ENCODE measurements at regions not wholly inside any gene's neighbourhood (a gene's known extent, or its start where the extent isn't known, plus 50 kb on each side); places are given as distances from the start of the nearest gene placed in this dataset.

DNA sequence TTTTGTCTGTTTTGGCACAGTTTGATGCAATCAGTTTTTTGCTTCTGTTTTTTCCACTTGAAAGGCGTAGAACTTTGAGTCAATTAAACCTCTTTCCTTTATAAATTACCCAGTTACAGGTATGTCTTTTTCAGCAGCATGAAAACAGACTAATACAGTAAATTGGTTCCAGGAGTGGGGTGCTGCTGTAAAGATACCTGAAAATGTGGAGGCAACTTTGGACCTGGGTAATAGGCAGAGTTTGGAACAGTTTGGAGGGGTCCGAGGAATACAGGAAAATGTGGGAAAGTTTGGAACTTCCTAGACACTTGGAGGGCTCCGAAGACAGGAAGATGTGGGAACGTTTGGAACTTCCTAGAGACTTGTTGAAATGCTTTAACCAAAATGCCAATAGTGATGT is 2022.2 kb downstream of the MAT2B start:
- DNase-seq (no peak), ATAC-seq (no peak)
- Mint-ChIP-seq H3K4me1 (ENCODE audit: low read depth) (no peaks in the 10 kb centered on the region), H3K4me3 (no peak overlapping the region), H3K27ac (no peak overlapping the region), H3K9me3 (ENCODE audit: insufficient read depth) (peaks cover 13% of the 10 kb centered on the region), H3K27me3 (ENCODE audit: low read depth) (no peaks in the 10 kb centered on the region), H3K36me3 (ENCODE audit: low read depth) (no peaks in the 10 kb centered on the region)
- ChIA-PET POLR2A (no interaction called here), CTCF (no interaction called here)

DNA sequence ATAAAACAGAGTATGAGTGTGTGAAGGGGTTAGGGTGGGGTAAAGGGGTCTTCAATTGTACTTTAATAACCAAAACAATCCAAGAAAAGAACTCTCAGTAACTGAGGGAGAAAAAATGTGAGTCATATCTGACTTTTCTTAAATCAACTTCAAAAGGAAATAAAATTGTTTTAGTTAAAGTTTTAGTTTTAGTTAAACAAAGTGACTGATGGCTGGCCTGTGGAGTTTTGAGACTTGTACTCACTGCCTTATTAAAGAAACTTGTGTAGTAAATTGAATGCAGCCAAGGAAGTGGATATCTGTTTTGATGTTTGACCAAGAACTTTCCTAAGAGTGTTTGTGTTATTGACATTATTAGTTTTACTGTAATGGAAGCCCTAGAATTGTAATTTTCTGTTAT is 2032.6 kb downstream of the MAT2B start:
- ATAC-seq (no peak), DNase-seq (no peak)
- Mint-ChIP-seq H3K4me1 (ENCODE audit: low read depth) (no peaks in the 10 kb centered on the region), H3K27me3 (ENCODE audit: low read depth) (no peaks in the 10 kb centered on the region), H3K27ac (no peak overlapping the region), H3K36me3 (ENCODE audit: low read depth) (no peaks in the 10 kb centered on the region), H3K4me3 (no peak overlapping the region), H3K9me3 (ENCODE audit: insufficient read depth) (no peaks in the 10 kb centered on the region)
- ChIA-PET POLR2A (no interaction called here), CTCF (no interaction called here)

GRCh38 chr5:165559645-165560044 is 2054.2 kb downstream of the MAT2B start:
- DNase-seq, result no peak
- Mint-ChIP-seq H3K36me3 (ENCODE audit: low read depth) (no peaks in the 10 kb centered on the region), H3K4me1 (ENCODE audit: low read depth) (no peaks in the 10 kb centered on the region), H3K27ac (no peak overlapping the region), H3K4me3 (no peak overlapping the region), H3K27me3 (ENCODE audit: low read depth) (no peaks in the 10 kb centered on the region), H3K9me3 (ENCODE audit: insufficient read depth) (no peaks in the 10 kb centered on the region)
- no peak for ATAC-seq
- POLR2A ChIA-PET, result no interaction called here
- CTCF ChIA-PET, result no interaction called here

DNA sequence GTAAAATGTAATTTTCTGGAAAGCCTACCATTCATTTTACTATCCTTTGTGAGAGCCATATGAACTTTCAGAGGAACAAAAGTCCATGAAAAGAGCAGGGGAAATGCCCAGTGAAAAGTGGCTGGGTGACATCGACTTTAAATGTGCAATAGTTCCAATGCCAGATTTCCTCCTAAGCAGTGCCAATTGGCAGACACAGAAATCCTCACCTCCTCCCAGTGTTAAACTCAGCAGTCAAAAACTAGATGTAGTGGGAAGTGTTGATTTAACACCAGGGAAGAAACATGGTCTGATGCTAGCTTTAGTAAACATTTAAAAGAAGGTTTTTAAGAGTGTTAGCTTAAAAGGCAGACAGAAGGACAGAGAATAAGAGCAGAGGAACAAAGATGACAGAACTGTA is 2055.2 kb downstream of the MAT2B start:
- Mint-ChIP-seq H3K36me3 (ENCODE audit: low read depth) (no peaks in the 10 kb centered on the region), H3K4me1 (ENCODE audit: low read depth) (no peaks in the 10 kb centered on the region), H3K27ac (no peak overlapping the region), H3K27me3 (ENCODE audit: low read depth) (no peaks in the 10 kb centered on the region), H3K4me3 (no peak overlapping the region), H3K9me3 (ENCODE audit: insufficient read depth) (no peaks in the 10 kb centered on the region)
- ChIA-PET POLR2A (no interaction called here), CTCF (no interaction called here)
- ATAC-seq, result no peak
- DNase-seq, result no peak

DNA sequence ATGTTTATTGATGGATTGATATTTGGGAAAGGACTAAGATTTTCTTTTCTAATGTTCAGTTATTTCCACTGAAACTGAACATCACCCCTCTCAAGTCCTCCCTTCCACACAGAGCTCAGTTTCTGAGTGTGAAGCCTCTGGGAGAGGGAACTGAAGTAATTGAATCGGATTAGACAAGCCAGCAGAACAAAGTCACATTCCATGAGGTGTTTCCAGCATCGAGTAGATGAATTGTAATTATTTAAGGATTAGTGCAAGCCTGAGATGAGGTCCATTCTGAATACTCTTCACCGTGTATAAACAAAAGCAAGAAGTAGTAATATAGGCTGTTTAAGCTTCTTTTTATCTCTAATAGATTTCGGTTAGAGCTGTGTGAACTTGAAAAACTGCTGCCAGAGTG is 2060.5 kb downstream of the MAT2B start:
- Mint-ChIP-seq H3K36me3 (ENCODE audit: low read depth) (no peaks in the 10 kb centered on the region), H3K4me1 (ENCODE audit: low read depth) (no peaks in the 10 kb centered on the region), H3K4me3 (no peak overlapping the region), H3K27ac (no peak overlapping the region), H3K27me3 (ENCODE audit: low read depth) (no peaks in the 10 kb centered on the region), H3K9me3 (ENCODE audit: insufficient read depth) (no peaks in the 10 kb centered on the region)
- POLR2A ChIA-PET, result no interaction called here
- no peak for ATAC-seq
- CTCF ChIA-PET, result no interaction called here
- DNase-seq, result no peak

DNA sequence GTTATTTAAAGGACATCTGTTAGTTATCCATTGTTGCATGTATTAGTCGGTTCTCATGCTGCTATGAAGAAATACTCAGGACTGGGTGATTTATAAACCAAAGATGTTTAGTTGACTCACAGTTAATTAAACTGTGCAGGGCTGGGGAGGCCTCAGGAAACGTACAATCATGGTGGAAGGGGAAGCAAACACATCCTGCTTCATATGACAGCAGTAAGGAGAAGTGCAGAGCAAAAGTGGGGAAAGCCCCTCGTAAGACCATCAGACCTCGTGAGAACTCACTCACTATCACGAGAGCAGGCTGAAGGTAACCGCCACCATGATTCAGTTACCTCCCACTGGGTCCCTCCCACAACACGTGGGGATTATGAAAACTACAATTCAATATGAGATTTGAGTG is 2064.1 kb downstream of the MAT2B start:
- DNase-seq, result no peak
- no peaks in the 10 kb centered on the region for H3K27me3 Mint-ChIP-seq (ENCODE audit: low read depth)
- CTCF ChIA-PET, result no interaction called here
- no peaks in the 10 kb centered on the region for H3K4me1 Mint-ChIP-seq (ENCODE audit: low read depth)
- ATAC-seq, result no peak
- no peaks in the 10 kb centered on the region for H3K36me3 Mint-ChIP-seq (ENCODE audit: low read depth)
- POLR2A ChIA-PET, result no interaction called here
- H3K9me3 Mint-ChIP-seq (ENCODE audit: insufficient read depth), result peaks cover 5% of the 10 kb centered on the region
- H3K27ac Mint-ChIP-seq, result no peak overlapping the region
- no peak overlapping the region for H3K4me3 Mint-ChIP-seq

DNA sequence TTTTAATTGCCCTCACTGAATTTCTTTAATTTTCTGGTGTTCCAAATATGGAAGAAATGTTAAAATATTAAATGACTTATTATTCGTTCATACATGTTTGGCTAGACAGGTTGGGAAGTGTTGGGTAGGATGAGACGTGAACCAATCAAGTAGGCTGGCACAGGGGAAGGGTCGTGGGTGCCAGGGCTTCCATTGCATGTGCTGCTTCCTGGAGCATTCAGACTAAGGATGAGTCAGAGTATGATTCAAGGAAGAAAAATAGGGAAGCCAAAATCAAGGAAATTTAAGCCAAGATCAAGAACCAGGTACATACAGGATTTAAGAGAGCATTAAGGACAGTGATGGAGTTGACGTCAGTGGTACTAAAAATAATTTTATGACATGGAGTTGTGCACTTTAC is 2068.0 kb downstream of the MAT2B start:
- no peak for ATAC-seq
- peaks cover 9% of the 10 kb centered on the region for H3K9me3 Mint-ChIP-seq (ENCODE audit: insufficient read depth)
- no peak overlapping the region for H3K4me3 Mint-ChIP-seq
- no peaks in the 10 kb centered on the region for H3K27me3 Mint-ChIP-seq (ENCODE audit: low read depth)
- no peaks in the 10 kb centered on the region for H3K36me3 Mint-ChIP-seq (ENCODE audit: low read depth)
- CTCF ChIA-PET, result no interaction called here
- no peaks in the 10 kb centered on the region for H3K4me1 Mint-ChIP-seq (ENCODE audit: low read depth)
- POLR2A ChIA-PET, result no interaction called here
- H3K27ac Mint-ChIP-seq, result no peak overlapping the region
- DNase-seq, result no peak

GRCh38 chr5:165574100-165574499 is 2068.7 kb downstream of the MAT2B start:
- no peaks in the 10 kb centered on the region for H3K27me3 Mint-ChIP-seq (ENCODE audit: low read depth)
- no peaks in the 10 kb centered on the region for H3K36me3 Mint-ChIP-seq (ENCODE audit: low read depth)
- no peak overlapping the region for H3K27ac Mint-ChIP-seq
- POLR2A ChIA-PET, result no interaction called here
- H3K4me1 Mint-ChIP-seq (ENCODE audit: low read depth), result no peaks in the 10 kb centered on the region
- CTCF ChIA-PET, result no interaction called here
- DNase-seq (no peak), ATAC-seq (no peak)
- H3K9me3 Mint-ChIP-seq (ENCODE audit: insufficient read depth), result peaks cover 9% of the 10 kb centered on the region
- no peak overlapping the region for H3K4me3 Mint-ChIP-seq

- ATAC-seq, result no peak
- DNase-seq, result no peak
- Mint-ChIP-seq H3K36me3 (ENCODE audit: low read depth) (no peaks in the 10 kb centered on the region), H3K27me3 (ENCODE audit: low read depth) (no peaks in the 10 kb centered on the region), H3K4me3 (no peak overlapping the region), H3K27ac (no peak overlapping the region), H3K4me1 (ENCODE audit: low read depth) (no peaks in the 10 kb centered on the region), H3K9me3 (ENCODE audit: insufficient read depth) (peaks cover 9% of the 10 kb centered on the region)
- CTCF ChIA-PET, result no interaction called here
- POLR2A ChIA-PET, result no interaction called here
These were observed 2071.4 kb downstream of the MAT2B start for GRCh38 chr5:165576678-165577275.

DNA sequence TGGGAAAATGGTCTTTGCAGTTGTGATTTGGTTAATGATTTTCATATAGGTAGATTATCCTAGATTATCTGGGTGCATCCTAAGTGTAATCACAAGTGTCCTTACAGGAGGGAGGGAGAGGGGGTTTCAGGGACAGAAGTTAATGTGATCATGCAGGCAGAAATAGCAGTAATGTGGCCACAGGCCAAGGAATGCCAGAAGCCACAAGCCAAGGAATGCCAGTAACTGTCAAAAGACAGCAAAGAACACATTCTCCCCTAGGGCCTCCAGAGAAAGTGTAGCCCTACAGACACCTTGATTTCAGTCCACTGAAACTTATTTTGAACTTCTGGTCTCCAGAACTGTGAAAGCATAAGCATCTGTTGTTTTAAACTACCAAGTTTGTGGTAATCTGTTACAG is 2074.5 kb downstream of the MAT2B start:
- H3K36me3 Mint-ChIP-seq (ENCODE audit: low read depth), result no peaks in the 10 kb centered on the region
- H3K4me1 Mint-ChIP-seq (ENCODE audit: low read depth), result no peaks in the 10 kb centered on the region
- ChIA-PET POLR2A (no interaction called here), CTCF (no interaction called here)
- no peak overlapping the region for H3K4me3 Mint-ChIP-seq
- H3K27ac Mint-ChIP-seq, result no peak overlapping the region
- DNase-seq (no peak), ATAC-seq (no peak)
- H3K9me3 Mint-ChIP-seq (ENCODE audit: insufficient read depth), result peaks cover 3% of the 10 kb centered on the region
- H3K27me3 Mint-ChIP-seq (ENCODE audit: low read depth), result no peaks in the 10 kb centered on the region

GRCh38 chr5:165594693-165595092 is 2089.3 kb downstream of the MAT2B start:
- no peak overlapping the region for H3K4me3 Mint-ChIP-seq
- H3K27ac Mint-ChIP-seq, result no peak overlapping the region
- no peaks in the 10 kb centered on the region for H3K9me3 Mint-ChIP-seq (ENCODE audit: insufficient read depth)
- DNase-seq (no peak), ATAC-seq (no peak)
- CTCF ChIA-PET, result no interaction called here
- H3K27me3 Mint-ChIP-seq (ENCODE audit: low read depth), result no peaks in the 10 kb centered on the region
- POLR2A ChIA-PET, result no interaction called here
- no peaks in the 10 kb centered on the region for H3K4me1 Mint-ChIP-seq (ENCODE audit: low read depth)
- no peaks in the 10 kb centered on the region for H3K36me3 Mint-ChIP-seq (ENCODE audit: low read depth)

DNA sequence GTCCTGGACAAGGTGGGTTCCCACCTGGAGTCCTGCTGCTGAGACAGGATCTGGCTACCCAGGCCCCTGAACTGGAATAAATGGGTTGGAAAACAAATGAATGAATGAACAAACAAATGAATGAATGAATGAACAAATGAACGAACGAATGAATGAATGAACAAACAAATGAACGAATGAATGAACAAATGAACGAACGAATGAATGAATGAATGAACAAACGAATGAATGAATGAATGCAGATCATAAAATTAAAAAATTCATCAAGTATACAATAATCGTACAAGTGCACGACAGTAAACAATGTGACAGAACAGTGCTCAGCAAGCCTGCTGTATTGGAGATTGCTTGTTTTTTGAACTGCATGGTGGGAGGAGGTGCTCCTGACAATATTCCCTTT is 2097.1 kb downstream of the MAT2B start:
- CTCF ChIA-PET, result no interaction called here

GRCh38 chr5:165607026-165607425 is 2101.6 kb downstream of the MAT2B start:
- ChIA-PET POLR2A (no interaction called here), CTCF (no interaction called here)
- Mint-ChIP-seq H3K9me3 (ENCODE audit: insufficient read depth) (peaks cover 15% of the 10 kb centered on the region), H3K4me3 (no peak overlapping the region), H3K27ac (no peak overlapping the region), H3K4me1 (ENCODE audit: low read depth) (no peaks in the 10 kb centered on the region), H3K36me3 (ENCODE audit: low read depth) (no peaks in the 10 kb centered on the region), H3K27me3 (ENCODE audit: low read depth) (no peaks in the 10 kb centered on the region)
- no peak for ATAC-seq
- DNase-seq, result no peak

More for the DNA sequence above, 2097.1 kb downstream of the MAT2B start:
- Mint-ChIP-seq H3K27ac (no peak overlapping the region), H3K36me3 (ENCODE audit: low read depth) (no peaks in the 10 kb centered on the region), H3K27me3 (ENCODE audit: low read depth) (no peaks in the 10 kb centered on the region), H3K4me1 (ENCODE audit: low read depth) (no peaks in the 10 kb centered on the region), H3K4me3 (no peak overlapping the region), H3K9me3 (ENCODE audit: insufficient read depth) (peaks cover 15% of the 10 kb centered on the region)
- DNase-seq, result no peak
- POLR2A ChIA-PET, result no interaction called here
- ATAC-seq, result no peak

Data from activated CD8-positive, alpha-beta T cell treated with anti-CD3 and anti-CD28 coated beads, Interleukin-2, amount 10 ng/mL, durations not matched to agents 7 days and 5 days (primary cell).